GM18861 (cell line): ENCODE measurements at regions not wholly inside any gene's neighbourhood (a gene's known extent, or its start where the extent isn't known, plus 50 kb on each side); places are given as distances from the start of the nearest gene placed in this dataset.

ENCODE experiments used
- ATAC-seq: cut with Tn5 transposase; IDR thresholded peaks from one replicate; pipeline ENCODE4 v1.9.1; 2021; ENCODE audit not compliant: unreplicated experiment

- ATAC-seq = no peak
These were observed 172.2 kb downstream of the CDC5L start for GRCh38 chr6:44559486-44560270.

- ATAC-seq = no peak
These were observed 173.1 kb downstream of the CDC5L start for GRCh38 chr6:44560458-44561059.

DNA sequence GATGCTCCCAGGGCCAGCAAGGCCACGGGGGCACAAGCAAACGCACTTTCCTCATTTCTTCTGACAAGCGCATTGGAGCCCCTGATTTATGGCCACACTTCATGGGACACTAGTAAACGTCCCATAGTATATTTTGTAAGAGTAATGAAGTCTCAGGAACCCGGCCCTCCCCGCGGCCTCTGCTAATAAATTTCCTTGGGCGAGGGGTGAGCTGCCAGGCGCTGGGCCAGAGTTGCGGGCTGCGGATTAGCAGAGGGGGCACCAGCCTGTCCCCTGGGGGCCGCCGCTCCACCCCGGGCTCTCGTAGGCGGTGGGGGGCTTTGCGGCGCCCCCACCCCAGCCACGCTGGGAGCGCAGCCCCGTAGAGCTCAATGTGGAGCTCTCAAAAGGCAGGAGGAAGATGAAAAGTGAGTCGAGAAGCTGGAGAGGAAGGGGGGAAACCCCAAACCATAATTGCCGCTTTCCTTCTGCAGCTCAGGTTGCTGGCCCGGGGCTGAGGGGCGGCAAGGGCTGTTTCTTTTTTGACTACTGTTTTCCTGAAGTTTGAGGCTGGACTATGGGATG is 173.6 kb downstream of the CDC5L start:
- no peak for ATAC-seq

DNA sequence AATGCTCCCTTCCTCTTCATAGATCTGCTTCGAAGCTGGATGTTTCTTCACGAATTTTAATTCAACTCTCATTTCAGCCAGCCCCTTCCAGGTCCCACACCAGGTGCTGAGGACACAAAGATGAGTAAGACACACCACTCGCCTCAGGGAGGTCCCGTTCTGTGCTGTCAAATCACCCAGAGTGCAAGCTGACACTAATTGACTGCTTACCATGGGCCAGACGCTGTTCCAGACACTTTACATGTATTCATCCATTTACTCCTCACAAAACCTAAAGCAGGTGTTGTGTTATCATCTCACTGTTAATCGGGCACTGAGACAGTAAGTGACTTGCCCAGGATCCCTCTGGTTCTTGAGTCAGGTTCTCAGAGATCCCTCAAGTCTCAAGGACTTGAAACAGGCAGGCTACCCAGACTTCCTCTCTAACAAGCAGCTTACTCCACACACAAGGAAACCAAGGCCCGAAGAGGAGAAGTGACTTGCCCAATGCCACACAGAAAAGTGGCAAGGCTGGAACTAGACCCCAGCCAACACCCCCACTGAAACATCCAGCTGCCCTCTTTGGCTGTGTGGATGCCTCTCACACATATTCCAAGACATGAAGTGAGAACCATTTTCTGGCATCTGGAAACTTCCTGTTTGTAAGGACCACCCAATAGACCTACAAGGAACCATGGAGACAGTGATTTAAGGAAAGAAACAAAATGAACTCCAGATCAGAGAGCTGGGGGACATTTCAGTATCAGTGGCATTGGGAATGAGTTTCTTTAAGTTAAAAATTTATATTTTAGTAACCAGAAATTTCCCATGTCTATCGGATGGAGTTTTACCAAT is 174.5 kb downstream of the CDC5L start:
- no peak for ATAC-seq

DNA sequence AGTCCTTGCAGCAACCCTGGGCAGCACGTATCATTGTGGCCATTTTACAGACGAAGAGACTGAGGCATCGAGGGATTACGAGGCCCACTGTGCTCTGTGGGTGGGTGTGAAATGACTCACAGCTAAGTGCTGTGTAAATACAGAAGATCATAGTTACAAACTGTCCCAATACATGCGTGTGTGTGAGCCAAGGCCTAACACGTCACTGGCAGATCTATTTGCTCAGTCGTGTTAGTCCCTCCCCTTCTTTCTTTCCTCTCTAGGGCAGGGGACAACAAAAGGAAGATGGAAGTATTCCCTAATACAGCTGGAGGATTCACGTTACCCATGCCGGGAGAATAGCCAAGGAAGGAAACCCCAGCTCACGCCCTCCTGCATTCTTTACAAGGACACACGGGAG is 175.9 kb downstream of the CDC5L start:
- ATAC-seq = no peak

- no peak for ATAC-seq
These were observed 177.5 kb downstream of the CDC5L start for GRCh38 chr6:44564906-44565524.

DNA sequence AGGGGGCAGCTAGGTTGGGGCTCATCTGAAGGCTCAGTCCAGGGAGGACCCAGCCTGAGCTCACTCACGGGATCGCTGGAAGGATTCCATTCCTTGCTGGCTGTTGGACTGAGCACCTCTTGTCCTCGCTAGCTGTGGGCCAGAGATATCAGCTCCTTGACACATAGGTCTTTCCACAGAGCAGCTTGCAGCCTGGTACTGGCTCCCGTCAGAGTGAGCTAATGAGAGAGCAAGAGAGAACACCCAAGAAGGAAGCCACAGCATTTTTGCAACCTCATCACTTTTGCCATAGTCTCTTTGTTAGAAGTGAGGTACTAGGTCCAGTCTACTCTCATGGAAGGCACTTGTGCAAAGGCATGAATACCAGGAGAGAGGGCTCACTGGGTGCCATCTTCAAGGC is 179.9 kb downstream of the CDC5L start:
- no peak for ATAC-seq

DNA sequence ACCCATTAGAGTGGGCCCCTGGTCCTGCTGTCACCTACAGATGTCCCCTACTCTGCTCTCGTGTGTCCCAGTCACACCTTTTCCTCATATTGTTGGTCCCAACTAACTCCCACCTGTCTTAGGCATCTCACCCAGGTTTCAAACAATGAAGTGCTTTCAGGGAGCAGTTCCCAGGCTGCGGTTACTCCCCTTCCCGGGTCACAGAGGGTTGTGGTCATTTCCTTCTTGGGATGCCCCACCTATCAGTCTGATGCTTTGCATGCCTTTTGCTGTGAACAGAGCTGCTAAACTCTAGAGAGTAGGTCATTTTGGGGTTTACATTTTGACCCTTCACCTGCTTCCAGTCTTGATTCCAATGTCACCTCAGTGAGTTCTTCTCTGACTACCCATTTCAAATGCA is 181.6 kb downstream of the CDC5L start:
- ATAC-seq = no peak

- ATAC-seq = no peak
These were observed 182.5 kb downstream of the CDC5L start for GRCh38 chr6:44569931-44570385.

DNA sequence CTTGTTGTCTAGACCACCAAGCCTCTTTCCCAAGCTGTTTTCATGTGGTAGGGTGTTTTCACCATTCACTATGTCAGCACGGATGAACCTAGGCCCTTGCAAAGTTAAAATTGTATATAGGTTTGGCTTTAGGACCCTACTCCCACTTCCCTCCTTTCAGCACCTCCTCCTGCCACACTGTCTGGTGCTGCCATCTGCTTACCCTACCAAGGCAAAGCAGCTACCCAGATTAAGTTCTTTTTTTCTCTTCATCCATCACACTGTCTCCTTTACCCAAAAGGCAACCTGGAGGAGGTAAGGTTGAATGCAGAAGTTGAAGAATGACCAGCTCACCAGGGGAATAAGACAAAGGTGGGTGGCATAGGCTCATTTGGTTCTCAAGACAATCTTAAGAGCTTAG is 184.0 kb downstream of the CDC5L start:
- no peak for ATAC-seq

- no peak for ATAC-seq
These were observed 184.8 kb downstream of the CDC5L start for GRCh38 chr6:44572346-44572745.

DNA sequence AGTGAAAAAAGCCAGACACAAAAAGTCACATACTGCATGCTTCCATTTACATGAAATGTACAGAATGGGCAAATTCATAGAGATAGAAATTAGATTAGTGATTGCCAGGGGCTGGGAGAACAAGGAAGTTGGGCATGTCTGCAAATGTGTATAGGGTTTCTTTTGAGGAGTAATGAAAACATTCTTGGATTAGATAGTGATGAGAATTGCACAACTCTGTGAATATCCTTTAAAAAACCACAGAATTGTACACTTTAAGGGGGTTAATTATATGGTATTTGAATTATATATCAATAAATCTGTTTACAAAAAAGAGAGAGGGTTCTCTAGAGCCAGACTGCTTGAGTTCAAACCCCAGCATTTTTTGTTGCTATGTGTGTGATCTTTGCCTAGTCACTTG is 188.1 kb downstream of the CDC5L start:
- ATAC-seq = no peak

DNA sequence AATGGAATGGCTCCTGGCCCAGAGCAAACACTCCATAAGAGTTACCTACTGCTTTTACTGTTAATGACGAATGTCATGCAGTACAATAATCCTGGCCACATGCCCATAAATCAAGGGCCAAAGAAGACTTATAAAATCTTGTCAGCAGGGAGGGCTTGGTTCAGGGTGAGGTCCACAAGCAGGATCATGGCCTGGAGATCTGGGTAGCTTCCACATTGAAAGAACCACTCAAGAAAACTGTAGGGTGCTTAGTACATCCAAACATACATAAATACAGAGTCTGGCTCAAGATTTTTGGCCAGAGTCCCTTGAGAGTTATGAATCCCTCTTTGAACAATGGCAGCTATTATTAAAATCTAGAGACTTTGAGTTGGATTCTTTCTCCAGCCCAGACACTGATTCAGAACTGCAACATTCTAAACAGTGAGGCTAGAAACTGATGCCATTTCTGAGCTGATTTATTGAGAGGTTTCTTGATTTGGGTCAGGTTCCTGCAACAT is 188.7 kb downstream of the CDC5L start:
- ATAC-seq = no peak

DNA sequence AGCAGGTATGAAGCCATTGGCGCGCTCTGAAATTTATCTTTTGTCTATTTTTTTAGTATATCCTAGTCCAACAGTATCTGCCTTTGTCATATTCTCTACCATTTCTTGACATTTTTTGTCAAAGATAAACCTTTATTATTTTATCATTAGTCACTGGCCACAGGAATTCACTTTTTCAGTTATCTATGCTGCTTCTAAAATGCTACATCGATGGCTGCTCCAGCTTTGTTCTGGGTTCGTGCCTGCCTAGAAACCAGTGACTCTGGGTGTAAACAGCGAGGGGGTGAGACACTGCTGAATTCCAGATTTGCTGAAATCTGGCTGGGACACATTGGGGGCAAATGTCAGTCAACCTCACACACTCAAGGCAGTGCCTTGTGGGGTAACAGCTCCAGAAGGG is 193.4 kb downstream of the CDC5L start:
- no peak for ATAC-seq

DNA sequence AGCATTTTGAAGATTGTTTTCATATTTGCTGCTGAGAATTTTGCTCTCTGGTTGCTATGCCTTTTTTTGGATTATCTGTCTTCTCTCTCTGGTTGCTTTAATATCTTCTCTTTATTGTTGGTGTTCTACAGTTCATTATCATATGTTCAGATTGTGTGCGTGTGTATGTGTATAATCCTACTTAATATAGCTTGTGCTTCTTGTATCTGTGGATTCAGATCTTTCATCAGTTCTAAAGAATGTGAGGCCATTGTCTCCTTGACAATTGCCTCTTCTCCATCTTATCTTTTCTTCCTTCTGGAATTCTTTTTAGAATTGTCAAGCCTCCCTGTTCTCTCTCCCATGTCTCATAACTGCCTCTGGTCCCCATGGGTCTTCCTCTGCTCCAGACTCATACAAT is 195.4 kb downstream of the CDC5L start:
- no peak for ATAC-seq

DNA sequence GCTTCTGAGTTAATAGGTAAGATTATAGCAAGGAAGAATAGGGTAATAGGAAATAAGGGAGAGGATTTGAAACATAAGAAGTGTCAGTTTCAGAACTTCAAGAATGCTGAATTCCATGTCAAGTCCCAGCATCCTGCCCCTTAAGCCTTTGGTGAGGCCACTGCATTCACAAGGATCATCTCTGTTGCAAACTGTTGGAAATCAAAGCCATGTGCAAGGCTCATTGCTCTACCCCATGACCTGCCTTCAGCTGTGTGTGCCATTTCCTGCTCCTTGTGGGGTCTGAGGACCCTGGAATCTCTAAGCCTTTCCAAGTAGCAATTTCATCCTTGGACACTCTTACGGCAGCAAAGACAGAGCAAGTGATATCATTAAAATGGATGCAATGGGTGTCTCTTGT is 203.0 kb downstream of the CDC5L start:
- ATAC-seq = no peak

GRCh38 chr6:44593539-44593944 is 206.0 kb downstream of the CDC5L start:
- no peak for ATAC-seq

GRCh38 chr6:44594481-44594880 is 207.0 kb downstream of the CDC5L start:
- no peak for ATAC-seq

DNA sequence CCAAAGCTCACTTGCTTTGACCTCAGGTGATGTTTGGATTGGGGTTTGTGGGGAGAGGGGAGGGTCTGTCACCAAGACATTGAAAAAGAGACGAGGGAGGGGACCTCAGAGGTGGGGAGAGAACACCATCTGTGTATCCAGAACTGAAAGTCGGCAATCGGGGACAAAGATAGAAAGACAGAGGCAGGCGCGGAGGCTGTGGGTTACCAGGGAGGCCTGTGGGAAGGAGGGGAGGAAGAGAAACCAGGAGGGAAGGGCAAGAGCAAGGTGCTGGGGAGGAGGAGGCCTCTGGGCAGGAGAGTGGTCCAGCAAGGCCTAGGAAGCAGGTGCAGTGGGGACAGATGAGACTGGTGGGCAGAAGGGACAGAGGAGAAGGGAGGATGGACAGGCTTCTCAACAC is 211.2 kb downstream of the CDC5L start:
- ATAC-seq = no peak

DNA sequence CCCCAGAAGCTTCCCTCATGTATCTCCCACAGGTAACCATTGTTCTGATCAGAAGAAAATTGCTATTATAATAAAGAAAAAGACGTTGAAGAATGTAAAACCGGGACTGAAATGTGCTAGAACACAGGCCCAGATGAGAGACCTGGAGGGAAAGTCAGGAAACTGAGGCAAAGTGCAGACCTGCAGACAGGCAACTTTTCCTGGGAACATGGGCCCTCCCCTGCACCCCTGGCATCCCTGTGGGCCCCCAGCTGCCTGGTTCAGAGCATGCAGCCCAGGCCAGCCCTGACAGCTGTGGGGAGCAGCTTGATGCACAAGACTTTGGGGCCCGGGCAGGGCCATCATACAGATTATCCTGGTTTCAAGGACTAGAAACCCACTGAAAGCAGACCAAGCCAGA is 212.2 kb downstream of the CDC5L start:
- no peak for ATAC-seq
